Ovary (tissue), 7 donors: ENCODE measurements at regions not wholly inside any gene's neighbourhood (a gene's known extent, or its start where the extent isn't known, plus 50 kb on each side); places are given as distances from the start of the nearest gene placed in this dataset.

Source experiments
- DNase-seq, 5 donors: peaks; one replicate each; pipeline ENCODE4 v3.0.0-alpha.2; 2019 to 2020
- H3K27ac ChIP-seq, 2 donors: fragments of 200-600 bp; one replicate each; pipeline versions ENCODE4 v1.5.1 to v1.8.0; 2019 to 2022
- H3K27me3 ChIP-seq: fragments of 200-600 bp; one replicate; pipeline ENCODE4 v1.8.0; 2022
- H3K36me3 ChIP-seq: fragments of 200-600 bp; sonication (generic); one replicate; pipeline ENCODE4 v1.5.1; 2019
- H3K4me1 ChIP-seq: one replicate; pipeline ENCODE4 v1.8.1; 2013; ENCODE audit warnings: mild to moderate bottlenecking, moderate library complexity; ENCODE audit not compliant: insufficient read depth
- H3K4me3 ChIP-seq: fragments of 200-600 bp; sonication (generic); one replicate; pipeline ENCODE4 v1.5.1; 2017
- H3K9me3 ChIP-seq, 2 donors: fragments of 200-600 bp in 1 of 2; sonication (generic) in 1 of 2; one replicate each; pipeline versions ENCODE4 v1.5.1 to v1.8.1; 2013 to 2019; ENCODE audit warnings: mild to moderate bottlenecking in 1 of 2, moderate library complexity in 1 of 2
- EP300 ChIP-seq: sonication (generic); formaldehyde crosslinking; IDR thresholded peaks from one replicate; pipeline ENCODE4 v1.6.1; 2017; ENCODE audit warnings: antibody characterized with exemption
- POLR2A ChIP-seq: fragments of 450-650 bp; IDR thresholded peaks from one replicate; pipeline ENCODE4 v1.6.1; 2017; ENCODE audit warnings: antibody characterized with exemption, mild to moderate bottlenecking, moderate library complexity
- whole genome bisulfite sequencing, 3 donors: extraction: QIAGEN DNeasy Blood & Tissue Kit in 1 of 3; methylation state at CpG; one replicate each; pipeline versions ENCODE4 v1.1.5 to v1.1.7; 2013 to 2017; 5-methylcytosine and 5-hydroxymethylcytosine counted together
- intact Hi-C, 4 donors: fragments of 100-400 bp; cut with DNase I; formaldehyde crosslinking; loops; one replicate each; pipeline versions ENCODE4 v1.11.0 to v1.15.1; 2022 to 2023
- TF ChIP-seq, protein P1 (sequence below), 3 donors: fragments of 450-650 bp in 2 of 3; fragments of 200-600 bp in 1 of 3; IDR thresholded peaks; one replicate each; pipeline versions ENCODE4 v1.5.1 to v1.8.0; 2016 to 2022; ENCODE audit warnings: antibody characterized with exemption in 3 of 3, mild to moderate bottlenecking in 1 of 3
- donor health status: DM: no; HTN: no; CAD: no; lungs with moderate emphysema.
- donor health status: DM: no; HTN: no; CAD: no.
- donor health status: Bipolar disorder and iron deficiency.
- donor health status: DM: no; HTN: no; CAD: no.
- donor health status: DM: yes; HTN: yes; CAD: no.

DNA sequence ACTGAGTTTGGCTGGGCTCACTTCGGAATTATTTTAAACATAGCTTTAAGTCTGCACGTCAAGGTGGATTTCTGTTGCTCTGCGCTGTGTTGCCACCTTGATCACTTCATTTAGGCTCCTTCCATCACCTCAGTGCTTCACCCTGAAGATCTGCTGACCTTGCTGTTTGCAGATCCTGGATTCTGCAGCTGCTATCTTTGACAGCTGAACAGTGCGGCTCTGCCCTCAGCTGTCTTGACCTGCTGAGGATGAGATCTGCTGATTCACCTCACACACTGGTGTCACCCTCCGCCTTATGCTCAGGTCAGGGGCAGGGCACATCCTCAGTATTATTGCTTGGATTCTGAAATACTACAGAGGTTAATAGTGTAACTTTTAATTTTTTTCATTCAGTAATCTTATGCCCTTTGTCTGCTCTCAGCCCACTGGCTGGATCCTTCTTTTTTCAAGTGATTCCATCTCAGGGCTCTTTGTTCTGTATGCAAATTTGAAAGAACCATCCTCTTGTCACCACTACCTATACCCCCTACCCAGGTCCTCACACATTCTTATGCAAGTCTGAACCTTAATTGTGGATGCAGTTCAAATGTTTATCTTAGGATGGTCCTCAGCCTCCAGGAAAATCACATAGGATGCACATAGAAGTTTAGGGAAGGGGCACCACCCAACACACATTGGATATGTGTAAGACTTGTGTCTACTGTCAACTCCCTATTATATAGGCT is 364.0 kb downstream of the OLFM3 start:
- DNase-seq: no peak
- Histone ChIP-seq H3K36me3 (no peaks in the 10 kb centered on the region), H3K27me3 (no peaks in the 10 kb centered on the region), H3K27ac (no peak overlapping the region), H3K9me3 (no peaks in the 10 kb centered on the region), H3K4me1 (no peaks in the 10 kb centered on the region), H3K4me3 (no peak overlapping the region)
- WGBS, 3 donors: 65 to 78% (median 77%) methylated on average over 5 of the region's 5 CpGs
- intact Hi-C loops: no loop called here
- TF ChIP-seq EP300 (no peak), POLR2A (no peak)
- TF ChIP-seq, protein P1, sequence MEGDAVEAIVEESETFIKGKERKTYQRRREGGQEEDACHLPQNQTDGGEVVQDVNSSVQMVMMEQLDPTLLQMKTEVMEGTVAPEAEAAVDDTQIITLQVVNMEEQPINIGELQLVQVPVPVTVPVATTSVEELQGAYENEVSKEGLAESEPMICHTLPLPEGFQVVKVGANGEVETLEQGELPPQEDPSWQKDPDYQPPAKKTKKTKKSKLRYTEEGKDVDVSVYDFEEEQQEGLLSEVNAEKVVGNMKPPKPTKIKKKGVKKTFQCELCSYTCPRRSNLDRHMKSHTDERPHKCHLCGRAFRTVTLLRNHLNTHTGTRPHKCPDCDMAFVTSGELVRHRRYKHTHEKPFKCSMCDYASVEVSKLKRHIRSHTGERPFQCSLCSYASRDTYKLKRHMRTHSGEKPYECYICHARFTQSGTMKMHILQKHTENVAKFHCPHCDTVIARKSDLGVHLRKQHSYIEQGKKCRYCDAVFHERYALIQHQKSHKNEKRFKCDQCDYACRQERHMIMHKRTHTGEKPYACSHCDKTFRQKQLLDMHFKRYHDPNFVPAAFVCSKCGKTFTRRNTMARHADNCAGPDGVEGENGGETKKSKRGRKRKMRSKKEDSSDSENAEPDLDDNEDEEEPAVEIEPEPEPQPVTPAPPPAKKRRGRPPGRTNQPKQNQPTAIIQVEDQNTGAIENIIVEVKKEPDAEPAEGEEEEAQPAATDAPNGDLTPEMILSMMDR (IDR thresholded peaks at IDR 0.05): no peak

DNA sequence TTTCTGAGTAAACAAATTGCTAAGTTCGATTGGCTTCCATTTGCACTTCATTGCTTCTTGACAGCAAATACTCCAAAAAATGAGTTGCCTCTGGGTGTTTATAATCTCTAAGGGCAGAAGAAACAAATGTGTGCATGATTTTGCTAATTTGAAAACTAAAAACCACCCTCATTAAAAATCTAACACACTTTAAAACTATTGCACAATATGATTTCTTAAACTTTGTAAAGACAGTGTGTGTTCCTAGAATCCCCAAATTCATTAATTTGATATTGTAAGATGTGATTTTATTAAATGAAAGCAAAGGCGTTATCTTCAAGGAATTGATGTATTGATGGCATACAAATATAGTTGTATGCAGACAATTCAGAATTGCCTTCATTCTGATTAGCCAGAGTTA is 350.9 kb downstream of the OLFM3 start:
- H3K36me3 ChIP-seq: no peaks in the 10 kb centered on the region
- WGBS, 3 donors: 45 to 59% (median 50%) methylated on average over 2 of the region's 2 CpGs
- H3K4me1 ChIP-seq: no peaks in the 10 kb centered on the region
- TF ChIP-seq, protein P1 (IDR thresholded peaks at IDR 0.05): no peak
- no peak for TF ChIP-seq EP300
- no peak for TF ChIP-seq POLR2A
- DNase-seq: no peak
- no peaks in the 10 kb centered on the region for H3K9me3 ChIP-seq
- intact Hi-C loops: no loop called here
- H3K4me3 ChIP-seq: no peak overlapping the region
- H3K27ac ChIP-seq: no peak overlapping the region
- no peaks in the 10 kb centered on the region for H3K27me3 ChIP-seq

DNA sequence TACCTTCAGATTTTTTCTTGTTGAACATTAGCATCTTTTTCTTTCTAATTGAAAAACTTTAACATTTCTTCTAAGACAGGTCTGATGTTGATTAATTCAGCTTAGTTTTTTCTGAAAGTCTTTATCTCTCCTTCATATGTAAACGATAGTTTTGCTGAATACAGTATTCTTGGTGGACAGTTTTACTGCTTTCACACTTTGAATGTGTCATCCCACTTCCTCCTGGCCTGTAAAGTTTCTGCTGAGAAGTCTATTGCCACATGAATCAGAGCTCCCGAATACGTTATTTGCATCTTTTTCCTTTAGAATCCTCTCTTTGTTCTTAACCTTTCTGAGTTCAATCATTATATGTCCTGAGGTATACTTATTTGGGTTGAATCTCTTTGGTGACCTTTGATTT is 344.2 kb downstream of the OLFM3 start:
- no peak for DNase-seq
- H3K36me3 ChIP-seq: no peaks in the 10 kb centered on the region
- H3K27me3 ChIP-seq: no peaks in the 10 kb centered on the region
- no peak overlapping the region for H3K4me3 ChIP-seq
- TF ChIP-seq, protein P1 (IDR thresholded peaks at IDR 0.05): no peak
- no peak for TF ChIP-seq EP300
- TF ChIP-seq POLR2A: no peak
- 79 to 88% (median 86%) methylated on average over 3 of the region's 3 CpGs for WGBS, 3 donors
- intact Hi-C loops: no loop called here
- no peak overlapping the region for H3K27ac ChIP-seq
- no peaks in the 10 kb centered on the region for H3K4me1 ChIP-seq
- no peaks in the 10 kb centered on the region for H3K9me3 ChIP-seq

DNA sequence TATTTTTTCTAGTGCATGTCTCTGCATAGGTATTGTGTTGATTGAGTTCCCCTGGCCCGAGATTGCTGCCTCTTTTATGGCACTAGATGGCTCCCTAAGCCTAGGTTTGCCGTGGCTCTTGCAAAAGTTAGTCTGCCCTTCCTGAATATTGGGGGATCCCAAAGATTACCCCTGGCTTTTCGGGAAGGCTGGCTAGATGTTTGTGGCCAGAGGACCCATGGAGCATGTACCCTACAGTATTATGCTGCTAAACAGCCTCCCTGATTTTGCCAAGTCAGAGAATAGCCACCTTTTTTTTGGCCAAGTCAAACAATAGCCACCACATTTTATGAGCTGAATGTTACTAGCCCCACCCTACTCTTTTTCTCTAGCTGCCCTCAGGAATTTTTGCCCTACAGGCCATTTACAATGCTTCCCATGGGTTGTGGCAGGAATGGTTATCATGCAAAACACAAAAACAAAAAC is 343.2 kb downstream of the OLFM3 start:
- intact Hi-C loops: no loop called here
- DNase-seq: no peak
- no peaks in the 10 kb centered on the region for H3K36me3 ChIP-seq
- no peak overlapping the region for H3K27ac ChIP-seq
- 13 to 19% (median 19%) methylated on average over 3 of the region's 3 CpGs for WGBS, 3 donors
- H3K4me1 ChIP-seq: no peaks in the 10 kb centered on the region
- no peaks in the 10 kb centered on the region for H3K9me3 ChIP-seq
- TF ChIP-seq EP300 (no peak), POLR2A (no peak)
- TF ChIP-seq, protein P1 (IDR thresholded peaks at IDR 0.05): no peak
- no peaks in the 10 kb centered on the region for H3K27me3 ChIP-seq
- no peak overlapping the region for H3K4me3 ChIP-seq
